ENCODE measurements at regions not wholly inside any gene's neighbourhood (a gene's known extent, or its start where the extent isn't known, plus 50 kb on each side); places are given as distances from the start of the nearest gene placed in this dataset.

GRCh38 chr11:135035282-135035681 is 623.2 kb upstream of the B3GAT1 start:
- H3K27me3 Mint-ChIP-seq (ENCODE audit: low read depth) = peaks cover 8% of the 10 kb centered on the region
- DNase-seq (ENCODE audit: low spot score) (no peak), ATAC-seq (no peak)
- H3K4me3 Mint-ChIP-seq = no peak overlapping the region
- peaks cover 12% of the 10 kb centered on the region; the same call in 1 of the 2 replicates for H3K36me3 Mint-ChIP-seq
- peaks cover 29% of the 10 kb centered on the region for H3K4me1 Mint-ChIP-seq
- ChIA-PET CTCF (no interaction called here), POLR2A (no interaction called here)
- TF ChIP-seq CREB1 (CRISPR knock-in tag; IDR thresholded peaks at IDR 0.05) (no peak), STAT6 (CRISPR knock-in tag; conservative IDR thresholded peaks at IDR 0.05; ENCODE audit: low read depth) (no peak), OVOL2 (CRISPR knock-in tag; IDR thresholded peaks at IDR 0.05; ENCODE audit: borderline replicate concordance) (no peak), ATF1 (CRISPR knock-in tag; IDR thresholded peaks at IDR 0.05) (no peak), ZNF671 (CRISPR knock-in tag; IDR thresholded peaks at IDR 0.05) (no peak)
- peaks cover 22% of the 10 kb centered on the region for H3K9me3 Mint-ChIP-seq
- H3K27ac Mint-ChIP-seq = no peak overlapping the region

- TF ChIP-seq USF2 (CRISPR knock-in tag; IDR thresholded peaks at IDR 0.05) = peak; percentile 42; the same call in 1 of the 2 replicates
- TF ChIP-seq TP53 (CRISPR knock-in tag; IDR thresholded peaks at IDR 0.05) = no peak
- TF ChIP-seq NFATC4 (CRISPR knock-in tag; IDR thresholded peaks at IDR 0.05) = no peak
- TF ChIP-seq MAX (CRISPR knock-in tag; IDR thresholded peaks at IDR 0.05) = peak; percentile 77
- TF ChIP-seq ZBTB43 (CRISPR knock-in tag; IDR thresholded peaks at IDR 0.05) = peak; percentile 32; the same call in 1 of the 2 replicates
- TF ChIP-seq TEAD4 (CRISPR knock-in tag; IDR thresholded peaks at IDR 0.05) = no peak
- TF ChIP-seq ATF2 (CRISPR knock-in tag; IDR thresholded peaks at IDR 0.05; ENCODE audit: borderline replicate concordance, low read depth) = no peak
- peak; percentile 90; the same call in 1 of the 2 replicates for TF ChIP-seq TEAD1 (CRISPR knock-in tag; IDR thresholded peaks at IDR 0.05)
- peak; percentile 53; the same call in 1 of the 2 replicates for TF ChIP-seq USF1 (CRISPR knock-in tag; IDR thresholded peaks at IDR 0.05)
- POLR2A ChIA-PET = no interaction called here
- no peak overlapping the region for H3K27ac Mint-ChIP-seq
- H3K9me3 Mint-ChIP-seq = peaks cover 25% of the 10 kb centered on the region
- H3K27me3 Mint-ChIP-seq (ENCODE audit: low read depth) = peaks cover 8% of the 10 kb centered on the region
- CTCF ChIA-PET = no interaction called here
- peaks cover 12% of the 10 kb centered on the region; the same call in 1 of the 2 replicates for H3K36me3 Mint-ChIP-seq
- ATAC-seq (peak; percentile 98), DNase-seq (ENCODE audit: low spot score) (peak; percentile 63)
- peaks cover 32% of the 10 kb centered on the region for H3K4me1 Mint-ChIP-seq
- no peak overlapping the region for H3K4me3 Mint-ChIP-seq
Measured at GRCh38 chr11:135033540-135033939, 621.5 kb upstream of the B3GAT1 start.

All from WTC11 (cell line).